Heart left ventricle (tissue), 13 donors: ENCODE measurements at regions not wholly inside any gene's neighbourhood (a gene's known extent, or its start where the extent isn't known, plus 50 kb on each side); places are given as distances from the start of the nearest gene placed in this dataset.

ENCODE experiments used
- POLR2A ChIP-seq, 2 donors: fragments of 450-650 bp; IDR thresholded peaks; one replicate each; pipeline ENCODE4 v1.6.1; 2017; ENCODE audit warnings: antibody characterized with exemption in 2 of 2, mild to moderate bottlenecking in 2 of 2, moderate library complexity in 2 of 2
- TF ChIP-seq, protein P1 (sequence below), 12 donors: fragments of 200-600 bp; sonication (generic) in 4 of 12; IDR thresholded peaks; one replicate each; pipeline versions ENCODE4 v1.5.0 to v1.8.0; 2018 to 2022; ENCODE audit warnings: antibody characterized with exemption in 12 of 12, mild to moderate bottlenecking in 5 of 12
- donor health status: ischemic (EF 13 %, LVEDD 7.1; RV severe dilation, severe dysfunction).
- donor health status: DM: no; HTN: yes; CAD: no.
- donor health status: DM: no; HTN: no; CAD: no.
- donor health status: ischemic (EF 25% LVEDD 6.9; RV normal size, moderate dysfunction).
- donor health status: ischemic (EF 25% LVEDD 5.7; RV mildly dilated, moderate dysfunction).
- donor health status: ischemic (EF 35%, LVEDD 5.7; RV mildly dilated, moderate dysfunction).
- donor health status: nonischemic (EF 11% LVEDD 7.7; RV severe dilation, severe dysfunction).
- donor health status: DM: yes; HTN: yes; CAD: no.
- donor health status: PGD.
- donor health status: ischemic (EF 29% LVEDD 5.4; RV normal size, mild dysfunction).
- donor health status: nonischemic (EF 23%, LVEDD 6.1; RV moderate dilation, normal function).

DNA sequence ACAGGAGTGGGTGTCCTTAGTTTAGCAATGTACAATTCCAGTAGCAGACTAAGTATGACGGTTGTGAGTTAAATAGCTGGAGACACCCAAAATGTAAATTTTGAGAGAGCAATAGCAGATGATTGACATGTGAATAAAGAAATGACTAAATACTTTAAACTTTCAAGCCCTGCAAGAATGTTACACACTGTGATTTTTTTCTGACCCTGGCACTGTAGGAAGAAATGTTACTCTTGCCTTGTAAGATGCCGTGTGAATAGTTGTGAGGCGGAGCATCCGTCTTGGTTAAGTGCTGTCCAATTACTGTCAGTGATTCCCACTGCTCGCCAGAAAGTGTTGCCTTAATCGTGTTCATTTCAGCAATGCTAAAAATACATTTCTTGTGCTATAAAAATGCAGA is 1248.1 kb downstream of the RAPGEF2 start:
- TF ChIP-seq, protein P1, sequence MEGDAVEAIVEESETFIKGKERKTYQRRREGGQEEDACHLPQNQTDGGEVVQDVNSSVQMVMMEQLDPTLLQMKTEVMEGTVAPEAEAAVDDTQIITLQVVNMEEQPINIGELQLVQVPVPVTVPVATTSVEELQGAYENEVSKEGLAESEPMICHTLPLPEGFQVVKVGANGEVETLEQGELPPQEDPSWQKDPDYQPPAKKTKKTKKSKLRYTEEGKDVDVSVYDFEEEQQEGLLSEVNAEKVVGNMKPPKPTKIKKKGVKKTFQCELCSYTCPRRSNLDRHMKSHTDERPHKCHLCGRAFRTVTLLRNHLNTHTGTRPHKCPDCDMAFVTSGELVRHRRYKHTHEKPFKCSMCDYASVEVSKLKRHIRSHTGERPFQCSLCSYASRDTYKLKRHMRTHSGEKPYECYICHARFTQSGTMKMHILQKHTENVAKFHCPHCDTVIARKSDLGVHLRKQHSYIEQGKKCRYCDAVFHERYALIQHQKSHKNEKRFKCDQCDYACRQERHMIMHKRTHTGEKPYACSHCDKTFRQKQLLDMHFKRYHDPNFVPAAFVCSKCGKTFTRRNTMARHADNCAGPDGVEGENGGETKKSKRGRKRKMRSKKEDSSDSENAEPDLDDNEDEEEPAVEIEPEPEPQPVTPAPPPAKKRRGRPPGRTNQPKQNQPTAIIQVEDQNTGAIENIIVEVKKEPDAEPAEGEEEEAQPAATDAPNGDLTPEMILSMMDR (IDR thresholded peaks at IDR 0.05) = no peak
- no peak for TF ChIP-seq POLR2A (IDR thresholded peaks at IDR 0.05)
